Kidney (tissue), 13 donors: ENCODE measurements at regions not wholly inside any gene's neighbourhood (a gene's known extent, or its start where the extent isn't known, plus 50 kb on each side); places are given as distances from the start of the nearest gene placed in this dataset.

Experiments used
- DNase-seq, 5 donors: peaks; one replicate each; pipeline ENCODE4 v3.0.0-alpha.2; 2013 to 2020
- FAIRE-seq: peaks from 2 replicates; lab custom pipeline; 2012; peaks lifted over from hg19 to GRCh38; lab: Jason Lieb, UNC
- H3K27ac ChIP-seq, 2 donors: one replicate each; pipeline ENCODE4 v1.7.0; 2013; ENCODE audit warnings: low read depth in 2 of 2, low read length in 2 of 2, inconsistent platforms in 1 of 2
- H3K27me3 ChIP-seq: one replicate; pipeline ENCODE4 v1.7.1; 2013; ENCODE audit warnings: low read length, inconsistent platforms; ENCODE audit not compliant: control insufficient read depth, insufficient read depth
- H3K36me3 ChIP-seq, 3 donors: one replicate each; pipeline versions ENCODE4 v1.7.0 to v1.7.1; 2013; ENCODE audit warnings: low read length in 3 of 3, control low read depth in 1 of 3, inconsistent platforms in 1 of 3; ENCODE audit not compliant: insufficient read depth in 3 of 3, control insufficient read depth in 2 of 3
- H3K4me1 ChIP-seq, 3 donors: one replicate each; pipeline versions ENCODE4 v1.7.0 to v1.7.1; 2013; ENCODE audit warnings: low read length in 3 of 3, inconsistent platforms in 1 of 3, low read depth in 1 of 3; ENCODE audit not compliant: control insufficient read depth in 2 of 3, insufficient read depth in 2 of 3
- H3K4me3 ChIP-seq, 3 donors: one replicate each; pipeline versions ENCODE4 v1.7.0 to v1.8.1; 2013; ENCODE audit warnings: low read length in 3 of 3, control low read depth in 1 of 3, inconsistent platforms in 1 of 3
- H3K9ac ChIP-seq, 3 donors: one replicate each; pipeline versions ENCODE4 v1.7.0 to v1.7.1; 2013; ENCODE audit warnings: low read length in 3 of 3, control low read depth in 1 of 3, inconsistent platforms in 1 of 3
- H3K9me3 ChIP-seq, 3 donors: one replicate each; pipeline versions ENCODE4 v1.7.0 to v1.7.1; 2013; ENCODE audit warnings: low read length in 3 of 3, control low read depth in 1 of 3, inconsistent platforms in 1 of 3; ENCODE audit not compliant: control insufficient read depth in 2 of 3, insufficient read depth in 1 of 3
- intact Hi-C: fragments of 100-400 bp; cut with DNase I; formaldehyde crosslinking; loops from one replicate; pipeline ENCODE4 v1.11.1; 2022
- TF ChIP-seq, protein P1 (sequence below): IDR thresholded peaks from 3 replicates; pipeline ENCODE4 v1.5.1; 2012; ENCODE audit warnings: mild to moderate bottlenecking, moderate library complexity, borderline replicate concordance; ENCODE audit not compliant: insufficient read depth; ENCODE audit errors: extremely low read depth
- donor health status: control.
- donor health status: control.
- donor health status: control.
- donor health status: control.
- donor health status: control.
- donor health status: DM: yes; HTN: yes; CAD: no.
- donor health status: Normal renal cell carcinoma (clear cell type).

DNA sequence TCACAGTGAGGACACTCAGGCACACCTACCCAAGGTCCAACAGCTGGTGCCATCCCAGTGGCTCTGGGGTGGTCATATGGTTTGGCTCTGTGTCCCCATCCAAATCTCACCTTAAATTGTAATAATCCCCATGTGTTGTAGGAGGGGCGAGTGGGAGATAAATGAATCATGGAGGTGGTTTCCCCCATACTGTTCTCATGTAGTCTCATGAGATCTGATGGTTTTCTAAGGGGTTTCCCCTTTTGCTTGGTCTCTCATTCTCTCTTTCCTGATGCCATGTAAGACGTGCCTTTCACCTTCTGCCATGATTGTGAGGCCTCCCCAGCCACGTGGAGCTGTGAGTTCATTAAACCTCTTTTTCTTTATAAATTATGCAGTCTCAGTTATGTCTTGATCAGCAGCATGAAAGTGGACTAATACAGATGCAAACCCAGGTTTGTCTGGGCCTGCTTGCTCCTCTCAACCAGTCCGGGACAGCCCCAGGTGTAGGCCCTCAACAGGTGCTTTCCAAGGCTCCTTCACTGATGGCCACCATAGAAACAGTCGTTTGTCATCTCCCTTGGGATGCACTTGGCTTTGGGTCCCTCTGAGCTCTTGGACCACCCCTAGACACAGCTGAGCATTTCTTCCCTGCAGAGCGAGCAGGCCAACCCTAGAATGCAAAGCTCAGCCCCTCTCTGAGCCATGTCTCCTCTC is 101.3 kb upstream of the CTBP2 start:
- FAIRE-seq (no peak), DNase-seq (no peak)
- intact Hi-C loops = no loop called here
- no peaks in the 10 kb centered on the region for H3K36me3 ChIP-seq
- no peak overlapping the region for H3K9ac ChIP-seq
- TF ChIP-seq, protein P1, sequence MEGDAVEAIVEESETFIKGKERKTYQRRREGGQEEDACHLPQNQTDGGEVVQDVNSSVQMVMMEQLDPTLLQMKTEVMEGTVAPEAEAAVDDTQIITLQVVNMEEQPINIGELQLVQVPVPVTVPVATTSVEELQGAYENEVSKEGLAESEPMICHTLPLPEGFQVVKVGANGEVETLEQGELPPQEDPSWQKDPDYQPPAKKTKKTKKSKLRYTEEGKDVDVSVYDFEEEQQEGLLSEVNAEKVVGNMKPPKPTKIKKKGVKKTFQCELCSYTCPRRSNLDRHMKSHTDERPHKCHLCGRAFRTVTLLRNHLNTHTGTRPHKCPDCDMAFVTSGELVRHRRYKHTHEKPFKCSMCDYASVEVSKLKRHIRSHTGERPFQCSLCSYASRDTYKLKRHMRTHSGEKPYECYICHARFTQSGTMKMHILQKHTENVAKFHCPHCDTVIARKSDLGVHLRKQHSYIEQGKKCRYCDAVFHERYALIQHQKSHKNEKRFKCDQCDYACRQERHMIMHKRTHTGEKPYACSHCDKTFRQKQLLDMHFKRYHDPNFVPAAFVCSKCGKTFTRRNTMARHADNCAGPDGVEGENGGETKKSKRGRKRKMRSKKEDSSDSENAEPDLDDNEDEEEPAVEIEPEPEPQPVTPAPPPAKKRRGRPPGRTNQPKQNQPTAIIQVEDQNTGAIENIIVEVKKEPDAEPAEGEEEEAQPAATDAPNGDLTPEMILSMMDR = no peak
- no peak overlapping the region for H3K27ac ChIP-seq
- no peaks in the 10 kb centered on the region for H3K9me3 ChIP-seq
- H3K4me3 ChIP-seq = no peak overlapping the region
- no peaks in the 10 kb centered on the region for H3K4me1 ChIP-seq
- H3K27me3 ChIP-seq = no peaks in the 10 kb centered on the region

DNA sequence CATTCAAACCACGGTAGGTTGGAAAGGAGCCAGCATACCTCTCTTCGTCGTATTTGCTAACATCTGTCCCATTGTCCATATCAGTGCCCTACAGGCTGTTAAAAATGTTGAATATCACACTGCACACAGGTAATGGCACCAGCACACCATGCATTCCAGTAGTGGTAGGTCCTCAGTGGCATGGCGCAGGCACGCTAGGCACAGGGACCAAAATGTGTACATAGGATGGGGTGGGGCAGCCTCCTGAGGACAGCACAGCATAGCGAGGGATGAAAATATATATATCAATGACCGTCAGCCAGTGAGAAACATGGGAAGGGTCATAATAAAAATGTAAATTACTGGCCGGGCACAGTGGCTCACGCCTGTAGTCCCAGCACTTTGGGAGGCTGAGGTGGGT is 99.9 kb upstream of the CTBP2 start:
- Histone ChIP-seq H3K9ac (no peak overlapping the region), H3K4me1 (no peaks in the 10 kb centered on the region), H3K27me3 (no peaks in the 10 kb centered on the region), H3K27ac (no peak overlapping the region), H3K4me3 (no peak overlapping the region), H3K9me3 (no peaks in the 10 kb centered on the region), H3K36me3 (no peaks in the 10 kb centered on the region)
- no peak for DNase-seq
- FAIRE-seq = no peak
- intact Hi-C loops = no loop called here
- TF ChIP-seq, protein P1 = no peak

DNA sequence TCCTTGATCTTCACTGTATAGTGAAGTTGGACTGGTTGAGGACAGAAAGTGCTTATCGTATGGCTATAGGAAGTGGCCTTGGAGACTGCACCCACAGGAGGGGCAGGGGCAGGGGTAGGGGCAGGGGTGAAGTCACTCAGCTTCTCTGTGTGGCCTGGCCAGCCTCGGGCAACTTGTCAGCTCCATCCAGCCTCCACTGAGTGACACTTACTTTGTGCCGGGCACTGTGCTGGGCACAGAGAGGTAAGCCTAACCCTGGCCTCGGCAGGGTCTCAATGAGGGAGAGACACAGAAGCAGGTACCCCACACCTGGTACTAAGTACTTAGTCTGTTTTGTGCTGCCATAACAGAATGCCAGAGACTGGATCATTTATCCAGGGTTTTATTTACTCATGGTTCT is 99.3 kb upstream of the CTBP2 start:
- TF ChIP-seq, protein P1 = no peak
- Histone ChIP-seq H3K27me3 (no peaks in the 10 kb centered on the region), H3K4me3 (no peak overlapping the region), H3K27ac (no peak overlapping the region), H3K36me3 (no peaks in the 10 kb centered on the region), H3K9ac (no peak overlapping the region), H3K4me1 (no peaks in the 10 kb centered on the region), H3K9me3 (no peaks in the 10 kb centered on the region)
- intact Hi-C loops = no loop called here
- FAIRE-seq (no peak), DNase-seq (no peak)

DNA sequence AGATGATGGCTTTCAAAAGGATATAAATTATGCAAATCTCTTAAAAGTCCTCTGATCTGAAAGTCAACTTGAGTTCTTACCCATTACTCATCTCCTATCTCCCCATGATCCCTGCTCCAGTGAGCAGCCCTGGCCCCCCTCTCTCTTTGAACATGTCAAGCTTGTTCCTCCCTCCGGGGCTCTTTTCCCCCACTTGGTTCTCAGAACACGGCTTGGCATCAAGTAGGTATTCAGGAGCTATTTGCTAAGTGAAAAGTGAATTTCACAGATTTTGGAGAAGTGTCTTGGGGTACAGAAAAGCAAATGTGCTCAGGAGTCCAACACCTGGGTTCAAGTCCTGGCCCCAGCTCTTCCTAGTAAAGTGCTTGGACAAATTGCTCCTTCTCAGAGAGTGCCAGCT is 98.3 kb upstream of the CTBP2 start:
- no peaks in the 10 kb centered on the region for H3K36me3 ChIP-seq
- TF ChIP-seq, protein P1 = no peak
- no peaks in the 10 kb centered on the region for H3K4me1 ChIP-seq
- H3K27ac ChIP-seq = no peak overlapping the region
- intact Hi-C loops = no loop called here
- DNase-seq (no peak), FAIRE-seq (no peak)
- no peak overlapping the region for H3K9ac ChIP-seq
- no peak overlapping the region for H3K4me3 ChIP-seq
- no peaks in the 10 kb centered on the region for H3K9me3 ChIP-seq
- no peaks in the 10 kb centered on the region for H3K27me3 ChIP-seq
